HEK293 (cell line): ENCODE measurements at regions not wholly inside any gene's neighbourhood (a gene's known extent, or its start where the extent isn't known, plus 50 kb on each side); places are given as distances from the start of the nearest gene placed in this dataset.

Experiments used
- CTCF ChIA-PET: fragments of 350-600 bp; formaldehyde crosslinking; extraction: SDS; loops from one replicate; lab custom pipeline; 2021; ENCODE audit warnings: antibody characterized with exemption; lab: Yijun Ruan, JAX
- POLR2A ChIA-PET: fragments of 300-600 bp; formaldehyde crosslinking; extraction: SDS; loops from one replicate; lab custom pipeline; 2020; ENCODE audit warnings: antibody characterized with exemption, inconsistent platforms; lab: Yijun Ruan, JAX
- H3K27ac ChIP-seq: fragments of 200-500 bp; sonication (Bioruptor generic); 2 replicates; pipeline ENCODE4 v1.5.1; 2014; ENCODE audit warnings: low read depth, low read length, control low read depth, inconsistent platforms; ENCODE audit errors: extremely low read depth
- H3K36me3 ChIP-seq, 2 experiments: fragments of 200-500 bp in 1 of 2; sonication (Bioruptor generic) in 1 of 2; 1 replicate in 1 of 2; 2 replicates in 1 of 2; pipeline ENCODE4 v1.5.1; 2014 to 2017; ENCODE audit warnings: inconsistent platforms in 2 of 2, low read length in 2 of 2; ENCODE audit not compliant: control insufficient read depth in 2 of 2, insufficient read depth in 1 of 2
- H3K4me1 ChIP-seq: fragments of 200-500 bp; sonication (Bioruptor generic); 2 replicates; pipeline ENCODE4 v1.5.1; 2014; ENCODE audit warnings: mild to moderate bottlenecking, low read length, inconsistent platforms; ENCODE audit not compliant: control insufficient read depth, insufficient read depth
- H3K4me3 ChIP-seq: 2 replicates; pipeline ENCODE4 v1.5.1; 2011; ENCODE audit warnings: low read depth, mild to moderate bottlenecking, control low read depth, low read length, moderate library complexity
- H3K9me3 ChIP-seq: fragments of 200-500 bp; sonication (Bioruptor generic); 2 replicates; pipeline ENCODE4 v1.5.1; 2014; ENCODE audit warnings: low read depth, low read length, inconsistent platforms; ENCODE audit not compliant: control insufficient read depth, insufficient read depth
- EGR2 ChIP-seq: fragments of 450-650 bp; formaldehyde crosslinking; IDR thresholded peaks from 2 replicates; pipeline ENCODE4 v1.5.1; 2016; ENCODE audit warnings: low read depth, missing biosample characterization, missing genetic modification characterization
- GFI1B ChIP-seq: fragments of 450-650 bp; formaldehyde crosslinking; IDR thresholded peaks from 2 replicates; pipeline ENCODE4 v1.5.1; 2016; ENCODE audit warnings: missing biosample characterization, missing genetic modification characterization
- HOXA7 ChIP-seq: sonication (generic); formaldehyde crosslinking; IDR thresholded peaks from 2 replicates; pipeline ENCODE4 v1.8.1; 2022; ENCODE audit warnings: missing genetic modification reagents, borderline replicate concordance
- HOXD13 ChIP-seq: sonication (generic); formaldehyde crosslinking; IDR thresholded peaks from 2 replicates; pipeline ENCODE4 v1.8.0; 2022; ENCODE audit warnings: missing genetic modification reagents, borderline replicate concordance
- IKZF3 ChIP-seq: fragments of 450-650 bp; IDR thresholded peaks from 2 replicates; pipeline ENCODE4 v1.5.0; 2018; ENCODE audit warnings: missing biosample characterization, mild to moderate bottlenecking, missing genetic modification characterization, moderate library complexity
- YY1 ChIP-seq: fragments of 450-650 bp; formaldehyde crosslinking; IDR thresholded peaks from 2 replicates; pipeline ENCODE4 v1.5.1; 2018; ENCODE audit warnings: missing biosample characterization, missing genetic modification characterization
- ZNF10 ChIP-seq: fragments of 450-650 bp; formaldehyde crosslinking; IDR thresholded peaks from 2 replicates; pipeline ENCODE4 v1.5.1; 2017; ENCODE audit warnings: missing biosample characterization, missing genetic modification characterization
- ZNF112 ChIP-seq: fragments of 450-650 bp; formaldehyde crosslinking; IDR thresholded peaks from 2 replicates; pipeline ENCODE4 v1.5.0; 2017; ENCODE audit warnings: missing biosample characterization, missing genetic modification characterization
- ZNF19 ChIP-seq: fragments of 450-650 bp; formaldehyde crosslinking; IDR thresholded peaks from 2 replicates; pipeline ENCODE4; 2016; ENCODE audit warnings: missing biosample characterization, missing genetic modification characterization, low read depth
- ZNF211 ChIP-seq: fragments of 450-650 bp; formaldehyde crosslinking; IDR thresholded peaks from 2 replicates; pipeline ENCODE4 v1.5.1; 2016; ENCODE audit warnings: low read depth, missing biosample characterization, missing genetic modification characterization
- ZNF433 ChIP-seq: fragments of 450-650 bp; formaldehyde crosslinking; IDR thresholded peaks from 2 replicates; pipeline ENCODE4 v1.5.1; 2016; ENCODE audit warnings: missing biosample characterization, missing genetic modification characterization, low read depth
- ZNF521 ChIP-seq: fragments of 450-650 bp; formaldehyde crosslinking; IDR thresholded peaks from 2 replicates; pipeline ENCODE4 v1.5.1; 2017; ENCODE audit warnings: missing biosample characterization, mild to moderate bottlenecking, missing genetic modification characterization
- ZNF544 ChIP-seq: fragments of 450-650 bp; formaldehyde crosslinking; IDR thresholded peaks from 2 replicates; pipeline ENCODE4 v1.5.0; 2017; ENCODE audit warnings: missing biosample characterization, missing genetic modification characterization
- ZNF558 ChIP-seq: fragments of 450-650 bp; formaldehyde crosslinking; IDR thresholded peaks from 2 replicates; pipeline ENCODE4 v1.5.1; 2016; ENCODE audit warnings: missing biosample characterization, missing genetic modification characterization
- ZNF600 ChIP-seq: fragments of 450-650 bp; formaldehyde crosslinking; IDR thresholded peaks from 2 replicates; pipeline ENCODE4 v1.5.1; 2016; ENCODE audit warnings: missing biosample characterization, missing genetic modification characterization
- ZNF621 ChIP-seq: fragments of 450-650 bp; formaldehyde crosslinking; IDR thresholded peaks from 2 replicates; pipeline ENCODE4 v1.5.1; 2017; ENCODE audit warnings: missing biosample characterization, missing genetic modification characterization
- ZNF623 ChIP-seq: fragments of 450-650 bp; formaldehyde crosslinking; IDR thresholded peaks from 2 replicates; pipeline ENCODE4 v1.5.1; 2016; ENCODE audit warnings: missing biosample characterization, missing genetic modification characterization
- ZNF677 ChIP-seq: fragments of 450-650 bp; IDR thresholded peaks from 2 replicates; pipeline ENCODE4 v1.5.0; 2018; ENCODE audit warnings: missing biosample characterization, mild to moderate bottlenecking, missing genetic modification characterization, moderate library complexity
- ZNF701 ChIP-seq: fragments of 450-650 bp; formaldehyde crosslinking; IDR thresholded peaks from 2 replicates; pipeline ENCODE4 v1.5.1; 2016; ENCODE audit warnings: missing biosample characterization, missing genetic modification characterization
- ZNF830 ChIP-seq: fragments of 450-650 bp; IDR thresholded peaks from 2 replicates; pipeline ENCODE4 v1.5.0; 2018; ENCODE audit warnings: missing biosample characterization, missing genetic modification characterization, low read depth, mild to moderate bottlenecking, moderate library complexity
- ZSCAN30 ChIP-seq: fragments of 450-650 bp; IDR thresholded peaks from 2 replicates; pipeline ENCODE4 v1.5.1; 2018; ENCODE audit warnings: missing biosample characterization, mild to moderate bottlenecking, missing genetic modification characterization, moderate library complexity
- TF ChIP-seq, protein P1 (sequence below): fragments of 450-650 bp; formaldehyde crosslinking; IDR thresholded peaks from 2 replicates; pipeline ENCODE4 v1.5.1; 2016; ENCODE audit warnings: missing biosample characterization, missing genetic modification characterization
- TF ChIP-seq, protein P2 (sequence below): IDR thresholded peaks from 2 replicates; pipeline ENCODE4 v1.6.1; 2011; ENCODE audit warnings: mild to moderate bottlenecking, low read depth, low read length, borderline replicate concordance
- TF ChIP-seq, protein P3 (sequence below): fragments of 450-650 bp; formaldehyde crosslinking; IDR thresholded peaks from 2 replicates; pipeline ENCODE4 v1.5.1; 2016; ENCODE audit warnings: missing biosample characterization, missing genetic modification characterization
- TF ChIP-seq, protein P4 (sequence below): fragments of 450-650 bp; formaldehyde crosslinking; IDR thresholded peaks from 2 replicates; pipeline ENCODE4 v1.5.1; 2016; ENCODE audit warnings: missing biosample characterization, missing genetic modification characterization

DNA sequence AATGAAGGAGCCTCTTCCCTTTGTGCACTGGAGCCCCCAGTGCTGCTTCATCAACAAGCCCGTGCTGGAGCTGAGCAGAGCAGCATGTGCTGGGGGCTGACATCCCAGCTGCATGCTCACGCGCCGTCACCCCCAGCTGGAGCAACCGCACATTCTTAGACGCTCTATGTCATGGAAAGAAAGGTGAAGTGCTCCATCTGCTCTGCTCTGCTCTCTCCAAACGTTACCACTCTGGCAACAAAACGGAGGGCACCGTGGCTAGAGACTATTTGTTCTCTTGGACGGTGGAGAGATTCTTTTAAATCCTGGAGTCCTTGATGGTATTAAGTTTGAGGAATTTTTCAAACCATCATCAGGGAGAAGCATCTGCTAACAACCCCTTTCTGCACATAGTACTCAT lies 208.4 kb downstream of the C12orf75 start (continued):
- TF ChIP-seq, protein P1, sequence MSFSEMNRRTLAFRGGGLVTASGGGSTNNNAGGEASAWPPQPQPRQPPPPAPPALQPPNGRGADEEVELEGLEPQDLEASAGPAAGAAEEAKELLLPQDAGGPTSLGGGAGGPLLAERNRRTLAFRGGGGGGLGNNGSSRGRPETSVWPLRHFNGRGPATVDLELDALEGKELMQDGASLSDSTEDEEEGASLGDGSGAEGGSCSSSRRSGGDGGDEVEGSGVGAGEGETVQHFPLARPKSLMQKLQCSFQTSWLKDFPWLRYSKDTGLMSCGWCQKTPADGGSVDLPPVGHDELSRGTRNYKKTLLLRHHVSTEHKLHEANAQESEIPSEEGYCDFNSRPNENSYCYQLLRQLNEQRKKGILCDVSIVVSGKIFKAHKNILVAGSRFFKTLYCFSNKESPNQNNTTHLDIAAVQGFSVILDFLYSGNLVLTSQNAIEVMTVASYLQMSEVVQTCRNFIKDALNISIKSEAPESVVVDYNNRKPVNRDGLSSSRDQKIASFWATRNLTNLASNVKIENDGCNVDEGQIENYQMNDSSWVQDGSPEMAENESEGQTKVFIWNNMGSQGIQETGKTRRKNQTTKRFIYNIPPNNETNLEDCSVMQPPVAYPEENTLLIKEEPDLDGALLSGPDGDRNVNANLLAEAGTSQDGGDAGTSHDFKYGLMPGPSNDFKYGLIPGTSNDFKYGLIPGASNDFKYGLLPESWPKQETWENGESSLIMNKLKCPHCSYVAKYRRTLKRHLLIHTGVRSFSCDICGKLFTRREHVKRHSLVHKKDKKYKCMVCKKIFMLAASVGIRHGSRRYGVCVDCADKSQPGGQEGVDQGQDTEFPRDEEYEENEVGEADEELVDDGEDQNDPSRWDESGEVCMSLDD (tag by site-specific recombination): no peak

DNA sequence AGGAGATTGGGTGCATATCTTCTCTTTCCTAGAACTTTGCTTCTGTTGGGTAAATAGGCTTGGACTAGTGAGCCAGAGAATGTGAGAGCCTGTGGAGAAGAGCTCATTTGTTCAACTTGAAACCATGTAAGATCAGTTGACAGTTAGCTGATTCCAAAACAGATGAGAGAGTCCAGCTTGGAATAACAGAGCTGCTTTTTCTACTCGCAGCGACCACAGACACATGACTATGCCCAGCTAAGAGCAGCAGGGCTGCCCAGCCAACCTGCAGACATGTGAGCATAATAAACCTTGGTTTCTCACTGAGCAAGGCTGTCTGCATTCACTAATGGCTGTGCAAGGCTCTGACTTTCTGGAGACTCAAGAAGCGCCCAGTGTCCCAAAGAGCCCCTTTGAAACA lies 209.2 kb downstream of the C12orf75 start:
- TF ChIP-seq ZNF701 (tag by site-specific recombination): no peak
- TF ChIP-seq, protein P2, sequence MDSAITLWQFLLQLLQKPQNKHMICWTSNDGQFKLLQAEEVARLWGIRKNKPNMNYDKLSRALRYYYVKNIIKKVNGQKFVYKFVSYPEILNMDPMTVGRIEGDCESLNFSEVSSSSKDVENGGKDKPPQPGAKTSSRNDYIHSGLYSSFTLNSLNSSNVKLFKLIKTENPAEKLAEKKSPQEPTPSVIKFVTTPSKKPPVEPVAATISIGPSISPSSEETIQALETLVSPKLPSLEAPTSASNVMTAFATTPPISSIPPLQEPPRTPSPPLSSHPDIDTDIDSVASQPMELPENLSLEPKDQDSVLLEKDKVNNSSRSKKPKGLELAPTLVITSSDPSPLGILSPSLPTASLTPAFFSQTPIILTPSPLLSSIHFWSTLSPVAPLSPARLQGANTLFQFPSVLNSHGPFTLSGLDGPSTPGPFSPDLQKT: no peak
- no peak for TF ChIP-seq ZNF830 (tag by site-specific recombination)
- TF ChIP-seq ZNF211 (tag by site-specific recombination): no peak
- TF ChIP-seq, protein P3, sequence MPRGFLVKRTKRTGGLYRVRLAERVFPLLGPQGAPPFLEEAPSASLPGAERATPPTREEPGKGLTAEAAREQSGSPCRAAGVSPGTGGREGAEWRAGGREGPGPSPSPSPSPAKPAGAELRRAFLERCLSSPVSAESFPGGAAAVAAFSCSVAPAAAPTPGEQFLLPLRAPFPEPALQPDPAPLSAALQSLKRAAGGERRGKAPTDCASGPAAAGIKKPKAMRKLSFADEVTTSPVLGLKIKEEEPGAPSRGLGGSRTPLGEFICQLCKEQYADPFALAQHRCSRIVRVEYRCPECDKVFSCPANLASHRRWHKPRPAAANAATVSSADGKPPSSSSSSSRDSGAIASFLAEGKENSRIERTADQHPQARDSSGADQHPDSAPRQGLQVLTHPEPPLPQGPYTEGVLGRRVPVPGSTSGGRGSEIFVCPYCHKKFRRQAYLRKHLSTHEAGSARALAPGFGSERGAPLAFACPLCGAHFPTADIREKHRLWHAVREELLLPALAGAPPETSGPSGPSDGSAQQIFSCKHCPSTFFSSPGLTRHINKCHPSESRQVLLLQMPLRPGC (tag by site-specific recombination): no peak
- TF ChIP-seq, protein P1 (tag by site-specific recombination): no peak
- TF ChIP-seq ZNF521 (tag by site-specific recombination): no peak
- TF ChIP-seq ZNF677 (tag by site-specific recombination): no peak
- TF ChIP-seq ZNF558 (tag by site-specific recombination): no peak
- TF ChIP-seq, all 188 proteins: peak for 0
- CTCF ChIA-PET: interaction anchor here (0.5 kb wide), 1 partner anchor 177 kb away, joined by 3 read pairs; no protein-coding TSS in a partner anchor
- Histone ChIP-seq H3K9me3 (no peaks in the 10 kb centered on the region), H3K36me3 (no peaks in the 10 kb centered on the region), H3K4me1 (no peaks in the 10 kb centered on the region), H3K4me3 (no peak overlapping the region), H3K27ac (no peak overlapping the region)
- POLR2A ChIA-PET: no interaction called here

DNA sequence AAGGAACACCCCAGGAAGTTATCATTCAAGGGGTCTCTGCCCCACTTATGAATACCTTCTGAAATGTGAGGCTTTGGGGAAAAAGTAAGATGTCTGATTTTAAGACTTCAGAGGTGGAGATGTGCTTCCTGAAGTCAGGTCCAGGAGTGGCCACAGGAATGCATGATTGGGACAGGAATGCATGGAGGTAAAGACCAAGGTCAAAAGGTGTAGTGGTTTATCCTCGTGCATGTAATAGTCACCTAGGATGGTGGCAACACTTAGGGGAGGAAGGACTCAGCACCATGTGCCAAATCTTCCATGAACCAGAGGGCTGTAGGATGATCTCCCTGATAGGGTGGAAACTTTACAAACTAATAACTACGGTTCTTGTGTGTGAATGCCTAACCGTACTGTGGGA lies 217.3 kb downstream of the C12orf75 start:
- ChIA-PET POLR2A (no interaction called here), CTCF (no interaction called here)
- Histone ChIP-seq H3K36me3 (no peaks in the 10 kb centered on the region), H3K27ac (no peak overlapping the region), H3K9me3 (no peaks in the 10 kb centered on the region), H3K4me1 (no peaks in the 10 kb centered on the region), H3K4me3 (no peak overlapping the region)
- TF ChIP-seq, protein P4, sequence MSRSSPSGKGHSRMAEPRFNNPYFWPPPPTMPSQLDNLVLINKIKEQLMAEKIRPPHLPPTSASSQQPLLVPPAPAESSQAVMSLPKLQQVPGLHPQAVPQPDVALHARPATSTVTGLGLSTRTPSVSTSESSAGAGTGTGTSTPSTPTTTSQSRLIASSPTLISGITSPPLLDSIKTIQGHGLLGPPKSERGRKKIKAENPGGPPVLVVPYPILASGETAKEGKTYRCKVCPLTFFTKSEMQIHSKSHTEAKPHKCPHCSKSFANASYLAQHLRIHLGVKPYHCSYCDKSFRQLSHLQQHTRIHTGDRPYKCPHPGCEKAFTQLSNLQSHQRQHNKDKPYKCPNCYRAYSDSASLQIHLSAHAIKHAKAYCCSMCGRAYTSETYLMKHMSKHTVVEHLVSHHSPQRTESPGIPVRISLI (tag by site-specific recombination): no peak
- TF ChIP-seq ZNF623 (tag by site-specific recombination) (no peak), ZNF600 (tag by site-specific recombination) (no peak), ZNF544 (tag by site-specific recombination) (no peak), ZNF10 (tag by site-specific recombination) (no peak), IKZF3 (tag by site-specific recombination) (no peak), EGR2 (tag by site-specific recombination) (no peak), HOXA7 (CRISPR knock-in tag) (no peak), YY1 (no peak), ZSCAN30 (tag by site-specific recombination) (no peak), ZNF433 (tag by site-specific recombination) (no peak), ZNF621 (tag by site-specific recombination) (no peak), ZNF112 (no peak), ZNF558 (tag by site-specific recombination) (no peak), GFI1B (no peak), HOXD13 (CRISPR knock-in tag) (no peak), ZNF19 (no peak)
